ENCODE measurements at regions not wholly inside any gene's neighbourhood (a gene's known extent, or its start where the extent isn't known, plus 50 kb on each side); places are given as distances from the start of the nearest gene placed in this dataset.

DNA sequence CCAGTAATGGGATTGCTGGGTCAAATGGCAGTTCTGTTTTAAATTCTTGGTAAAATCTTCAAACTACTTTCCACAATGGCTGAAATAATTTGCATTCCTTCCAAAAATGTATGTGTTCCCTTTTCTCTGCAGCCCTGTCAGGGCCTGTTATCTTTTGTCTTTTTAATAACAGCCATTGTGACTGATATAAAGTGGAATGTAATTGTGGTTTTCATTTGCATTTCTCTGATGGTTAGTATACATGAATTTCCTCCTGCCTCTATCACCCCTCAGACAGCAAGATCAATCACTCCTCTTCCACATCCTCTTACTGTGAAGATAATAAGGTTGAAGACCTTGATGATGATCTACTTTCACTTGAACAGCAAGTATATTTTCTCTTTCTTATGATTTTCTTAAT lies 304.8 kb upstream of the FSIP2 start:
- no peak for TF ChIP-seq POLR2A (IDR thresholded peaks at IDR 0.05)
- TF ChIP-seq, protein P1, sequence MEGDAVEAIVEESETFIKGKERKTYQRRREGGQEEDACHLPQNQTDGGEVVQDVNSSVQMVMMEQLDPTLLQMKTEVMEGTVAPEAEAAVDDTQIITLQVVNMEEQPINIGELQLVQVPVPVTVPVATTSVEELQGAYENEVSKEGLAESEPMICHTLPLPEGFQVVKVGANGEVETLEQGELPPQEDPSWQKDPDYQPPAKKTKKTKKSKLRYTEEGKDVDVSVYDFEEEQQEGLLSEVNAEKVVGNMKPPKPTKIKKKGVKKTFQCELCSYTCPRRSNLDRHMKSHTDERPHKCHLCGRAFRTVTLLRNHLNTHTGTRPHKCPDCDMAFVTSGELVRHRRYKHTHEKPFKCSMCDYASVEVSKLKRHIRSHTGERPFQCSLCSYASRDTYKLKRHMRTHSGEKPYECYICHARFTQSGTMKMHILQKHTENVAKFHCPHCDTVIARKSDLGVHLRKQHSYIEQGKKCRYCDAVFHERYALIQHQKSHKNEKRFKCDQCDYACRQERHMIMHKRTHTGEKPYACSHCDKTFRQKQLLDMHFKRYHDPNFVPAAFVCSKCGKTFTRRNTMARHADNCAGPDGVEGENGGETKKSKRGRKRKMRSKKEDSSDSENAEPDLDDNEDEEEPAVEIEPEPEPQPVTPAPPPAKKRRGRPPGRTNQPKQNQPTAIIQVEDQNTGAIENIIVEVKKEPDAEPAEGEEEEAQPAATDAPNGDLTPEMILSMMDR (IDR thresholded peaks at IDR 0.05), result no peak
